Renal cortex interstitium (tissue), 11 donors: ENCODE measurements at regions not wholly inside any gene's neighbourhood (a gene's known extent, or its start where the extent isn't known, plus 50 kb on each side); places are given as distances from the start of the nearest gene placed in this dataset.

Experiments
- DNase-seq, 11 donors: peaks; one replicate each; pipeline ENCODE4 v3.0.0-alpha.2; 2013; ENCODE audit warnings: low read depth in 9 of 11, low spot score in 4 of 11; ENCODE audit errors: extremely low read depth in 1 of 11

DNA sequence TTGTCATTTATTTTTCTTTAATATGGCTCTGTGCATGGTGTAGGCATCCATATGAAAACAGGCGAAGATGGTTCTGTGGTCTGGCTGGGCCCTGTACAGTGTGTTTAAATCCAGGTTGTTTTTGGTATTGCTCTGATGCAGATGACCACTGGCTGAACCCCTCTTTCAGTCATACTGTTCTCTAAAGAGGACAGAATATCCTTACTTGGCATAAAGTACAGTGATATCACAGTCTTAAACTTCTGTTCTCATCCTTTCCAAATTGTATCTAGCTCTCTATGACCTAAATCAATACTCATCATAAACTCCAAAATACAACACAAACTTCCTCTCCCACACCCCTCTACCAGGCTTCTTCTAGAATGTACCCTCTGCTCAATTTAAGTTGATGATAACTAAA lies 252.7 kb upstream of the FAR2 start:
- DNase-seq = no peak

DNA sequence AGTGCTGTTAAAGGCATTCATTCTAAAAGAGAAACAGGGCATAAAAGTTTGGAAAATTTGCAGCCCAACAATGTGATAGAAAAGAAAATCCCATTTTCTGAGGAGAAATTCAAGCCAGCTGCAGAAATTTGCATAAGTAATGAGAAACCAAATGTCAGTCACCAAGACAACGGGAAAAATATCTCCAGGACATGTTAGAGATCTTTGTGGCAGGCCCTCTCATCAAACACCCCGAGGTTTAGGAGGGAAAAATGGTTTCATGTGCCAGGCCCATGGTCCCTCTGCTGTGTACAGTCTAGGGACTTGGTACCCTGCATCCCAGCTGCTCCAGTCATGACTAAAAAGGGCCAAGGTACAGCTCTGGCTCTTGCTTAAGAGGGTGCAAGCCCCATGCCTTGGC lies 251.0 kb upstream of the FAR2 start:
- DNase-seq = no peak

DNA sequence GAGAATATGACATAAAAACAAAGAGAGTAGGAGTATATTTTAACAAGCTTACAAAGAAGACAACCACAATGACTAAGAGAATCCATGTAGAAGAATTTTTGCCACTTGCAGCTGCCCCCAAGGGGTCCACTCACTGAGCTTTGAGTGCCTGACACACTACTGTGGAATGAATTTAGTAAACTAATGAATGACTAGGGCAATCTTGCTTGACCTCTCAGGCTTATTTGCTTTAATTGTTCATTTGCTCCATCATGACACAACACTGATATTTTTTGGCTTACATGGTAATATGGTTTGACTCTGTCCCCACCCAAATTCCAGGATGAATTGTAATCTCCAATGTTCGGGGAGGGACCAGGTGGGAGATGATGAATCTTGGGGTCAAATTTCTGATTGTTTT lies 249.1 kb upstream of the FAR2 start:
- no peak for DNase-seq

DNA sequence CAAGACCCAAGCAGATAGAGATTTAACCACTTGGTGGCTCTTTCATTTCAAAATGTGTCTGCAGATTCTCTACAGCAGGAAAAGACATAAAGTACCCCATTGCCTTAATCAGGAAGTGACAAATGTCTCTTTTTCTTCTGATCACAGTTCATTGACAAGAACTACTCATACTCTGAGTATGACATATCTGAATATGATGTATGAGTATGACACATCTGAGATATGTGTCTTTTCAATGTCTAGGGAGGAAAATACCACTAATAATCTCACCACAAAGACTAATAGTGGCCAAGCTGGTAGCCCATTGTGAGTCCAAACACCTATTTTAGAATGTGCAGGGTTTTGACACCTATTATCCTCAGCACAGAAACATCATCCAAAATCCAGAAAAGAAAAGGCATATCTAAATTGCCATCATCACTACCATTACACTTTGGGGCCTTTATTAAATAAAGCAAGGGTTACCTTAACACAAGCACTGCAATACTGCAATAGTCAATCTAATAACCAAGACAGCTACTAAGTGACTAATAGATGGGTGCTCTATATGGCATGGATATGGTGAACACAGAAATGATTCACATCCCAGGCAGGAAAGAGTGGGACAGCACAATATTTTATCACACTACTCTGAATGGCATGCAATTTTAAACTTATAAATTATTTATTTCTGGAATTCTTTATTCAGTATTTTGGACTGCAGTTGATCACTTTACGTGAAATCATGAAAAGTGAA lies 243.7 kb upstream of the FAR2 start:
- DNase-seq = no peak

DNA sequence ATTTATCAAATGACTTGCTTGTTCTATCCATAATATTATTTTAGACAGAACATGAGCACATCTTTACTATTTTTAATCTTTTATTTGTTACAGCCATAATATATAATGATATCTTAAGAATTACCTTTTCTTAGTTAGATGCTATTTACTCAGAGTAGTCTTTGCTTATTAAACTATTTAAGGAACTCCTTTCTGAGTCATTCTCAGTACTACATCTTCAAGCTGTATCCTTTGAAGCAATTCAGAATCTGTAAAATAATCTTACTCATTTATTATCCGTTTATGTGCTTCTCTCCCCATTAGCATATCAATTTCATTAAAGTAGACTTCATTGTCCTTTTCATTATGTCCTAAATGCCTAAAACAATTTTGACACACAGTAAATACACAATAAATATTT lies 240.4 kb upstream of the FAR2 start:
- DNase-seq = no peak

DNA sequence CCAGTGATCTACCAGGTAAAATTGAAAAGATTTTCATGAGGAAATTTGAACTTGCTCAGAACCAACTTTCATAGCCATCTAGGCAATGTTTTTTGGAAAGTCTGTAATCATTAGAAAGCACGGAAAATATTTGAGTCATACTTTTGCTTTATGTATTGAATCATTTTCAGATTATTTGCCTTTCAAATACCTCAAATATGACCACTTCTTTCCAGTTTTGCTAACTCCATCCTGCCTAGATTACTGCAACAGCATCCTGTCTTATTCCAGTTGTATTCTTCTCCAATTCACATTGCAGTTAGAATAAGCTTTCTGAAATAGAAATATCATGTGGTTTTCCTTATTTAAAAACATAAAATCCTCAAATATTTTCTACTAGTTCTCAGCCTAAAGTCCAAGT lies 239.8 kb upstream of the FAR2 start:
- DNase-seq = no peak

DNA sequence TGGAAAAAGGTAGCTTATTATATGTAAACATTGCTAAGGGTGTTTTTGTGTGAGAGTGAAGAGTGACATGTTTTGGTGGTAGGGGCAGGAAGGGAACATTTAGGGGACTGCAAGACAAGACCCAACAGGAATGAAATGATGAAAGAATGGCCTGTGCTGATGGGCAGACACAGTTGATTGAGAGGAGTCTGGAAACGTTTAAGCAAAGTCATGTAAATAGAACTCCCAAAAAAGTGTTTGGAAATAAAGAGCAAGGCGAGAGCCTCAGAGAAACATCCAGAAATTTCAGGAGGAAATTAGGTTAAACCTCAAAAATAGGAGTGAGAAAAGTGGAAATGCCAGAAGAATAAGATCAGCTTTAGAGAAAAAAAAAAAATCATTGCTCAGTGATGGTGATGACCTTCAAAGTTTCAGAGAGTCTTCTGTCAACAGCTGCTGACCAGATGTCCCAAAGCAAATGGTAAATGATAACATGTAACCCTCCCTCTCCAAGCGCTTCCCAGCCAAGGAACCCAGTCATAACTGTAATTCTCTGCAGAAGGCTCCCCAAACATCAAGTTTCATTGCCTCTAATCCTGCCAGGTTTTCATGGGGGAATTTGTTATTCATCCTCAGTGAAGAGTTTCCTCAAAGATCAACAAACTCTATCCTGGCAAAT lies 223.2 kb upstream of the FAR2 start:
- DNase-seq = no peak

DNA sequence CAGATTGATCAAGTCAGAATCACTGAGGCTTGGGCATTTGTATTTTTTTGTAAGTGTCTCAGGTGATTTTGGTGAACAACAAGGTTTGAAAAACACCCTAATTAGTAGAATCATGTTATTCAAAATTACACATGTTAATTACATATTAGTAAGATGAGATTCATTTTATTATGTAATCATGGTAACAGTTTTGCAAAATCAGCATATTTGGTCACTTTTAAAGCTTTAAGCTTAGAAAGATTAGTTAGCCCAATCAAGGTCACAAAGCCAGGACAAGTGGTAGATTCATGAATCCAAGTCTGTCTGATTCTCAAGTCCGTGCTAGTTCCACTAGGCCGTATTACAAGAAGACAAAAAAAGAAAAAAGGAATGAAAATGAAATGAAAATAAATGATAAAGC lies 218.4 kb upstream of the FAR2 start:
- DNase-seq = no peak

DNA sequence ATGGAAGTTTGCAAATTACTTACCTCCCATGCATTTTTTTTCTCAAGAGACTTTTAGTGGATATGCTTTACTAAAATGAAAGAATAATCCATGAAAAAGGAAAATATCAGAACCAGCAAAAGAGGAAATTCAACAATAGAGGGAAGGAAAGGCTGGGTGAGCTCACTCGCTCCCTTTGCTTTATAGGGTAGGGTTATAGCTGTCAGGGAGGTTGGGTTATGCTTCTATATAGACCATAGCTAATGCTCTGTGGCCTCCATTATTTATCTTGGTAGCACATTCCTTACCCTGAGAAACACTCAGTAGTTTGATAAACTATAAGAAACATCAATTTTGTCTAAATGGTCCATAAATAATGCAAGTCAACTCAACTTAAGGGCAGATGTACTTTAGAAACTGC lies 215.9 kb upstream of the FAR2 start:
- DNase-seq = no peak

DNA sequence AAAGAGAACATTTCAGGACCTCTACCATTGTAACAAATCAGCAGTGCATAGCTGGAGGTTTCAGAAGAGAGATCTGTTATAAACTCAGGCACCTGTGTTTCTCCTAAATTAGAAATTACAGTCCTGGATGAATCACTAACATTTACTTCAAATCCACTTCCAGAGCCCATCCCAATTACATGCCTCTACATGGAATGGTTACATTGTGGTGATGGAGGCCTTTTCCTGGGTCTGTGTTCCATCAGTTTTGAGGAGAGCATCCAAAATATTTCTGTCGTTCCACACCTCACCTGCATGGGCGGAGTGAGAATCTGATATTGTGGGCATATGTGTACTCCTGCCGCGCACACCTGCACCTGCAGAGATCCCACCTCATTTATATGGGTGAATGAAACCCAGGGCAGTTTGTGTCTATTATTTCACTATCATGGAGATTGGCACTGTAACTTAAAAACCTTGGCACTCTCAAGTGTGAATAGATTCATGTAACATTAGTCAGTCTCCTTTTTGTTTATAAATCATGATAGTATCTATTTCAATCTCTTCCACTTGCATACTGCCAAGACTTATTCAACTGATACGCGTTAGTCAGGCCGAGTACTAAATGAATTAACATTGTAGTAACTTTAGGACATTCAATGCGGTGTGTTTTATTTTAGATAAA lies 215.1 kb upstream of the FAR2 start:
- DNase-seq = no peak

DNA sequence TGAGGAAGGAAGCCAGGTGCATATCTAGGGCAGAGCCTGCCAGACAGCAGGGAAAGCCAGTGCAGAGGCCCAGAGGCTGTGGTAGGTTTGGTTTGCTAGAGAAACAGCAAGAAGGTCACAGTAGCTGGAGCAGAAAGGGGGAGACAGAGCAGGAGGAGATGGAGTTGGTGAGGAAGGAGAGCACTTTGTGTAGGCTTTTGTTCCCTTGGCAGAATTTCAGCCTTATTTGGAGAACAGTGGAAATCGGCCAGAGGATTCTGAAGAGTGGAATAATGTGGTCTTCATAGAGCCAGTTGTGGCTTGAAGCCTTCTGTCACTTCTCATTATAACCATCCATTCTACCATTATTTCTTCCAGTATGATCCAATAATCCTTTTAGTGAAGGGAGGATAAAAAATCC lies 212.9 kb upstream of the FAR2 start:
- DNase-seq = no peak

DNA sequence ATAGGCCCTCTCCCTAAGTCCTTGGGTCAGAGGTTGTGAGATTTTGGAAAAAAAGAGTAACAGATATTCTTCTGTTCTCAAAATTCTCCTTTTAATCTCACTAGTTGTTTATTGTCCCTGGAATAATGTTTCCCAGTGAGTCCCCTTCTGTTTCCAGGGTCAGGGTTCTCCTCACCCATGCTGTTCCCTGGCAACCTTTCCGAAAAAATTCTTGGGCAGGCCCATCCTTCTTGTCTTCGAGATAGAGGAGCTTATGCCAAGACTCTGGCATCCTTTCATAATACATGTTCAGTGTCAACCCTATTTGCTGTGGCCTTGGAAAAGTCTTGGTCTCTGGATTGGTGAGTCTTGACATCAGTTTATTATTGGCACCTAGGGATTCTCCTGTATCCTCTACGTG lies 212.4 kb upstream of the FAR2 start:
- DNase-seq = no peak

DNA sequence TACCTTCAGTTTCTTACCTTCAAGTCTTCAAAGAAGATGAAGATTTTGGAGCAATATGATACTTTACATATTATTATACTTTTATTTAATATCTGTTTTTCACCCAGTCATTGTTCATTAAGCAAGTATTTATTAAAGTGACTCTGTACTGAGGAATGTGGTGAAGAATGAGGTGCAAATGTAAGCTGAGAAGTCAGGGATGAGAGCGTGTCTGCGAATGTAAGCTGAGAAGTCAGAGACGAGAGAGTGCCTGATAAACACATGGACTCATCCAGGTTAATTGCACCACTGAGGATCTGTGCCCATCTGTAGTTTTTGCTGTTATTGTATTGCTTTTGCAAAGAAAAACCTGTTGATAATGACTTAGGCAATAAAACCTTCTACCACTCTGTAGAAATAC lies 211.9 kb upstream of the FAR2 start:
- DNase-seq = peak in 3 of 11 donors; percentile 2 to 32 (median 23)

DNA sequence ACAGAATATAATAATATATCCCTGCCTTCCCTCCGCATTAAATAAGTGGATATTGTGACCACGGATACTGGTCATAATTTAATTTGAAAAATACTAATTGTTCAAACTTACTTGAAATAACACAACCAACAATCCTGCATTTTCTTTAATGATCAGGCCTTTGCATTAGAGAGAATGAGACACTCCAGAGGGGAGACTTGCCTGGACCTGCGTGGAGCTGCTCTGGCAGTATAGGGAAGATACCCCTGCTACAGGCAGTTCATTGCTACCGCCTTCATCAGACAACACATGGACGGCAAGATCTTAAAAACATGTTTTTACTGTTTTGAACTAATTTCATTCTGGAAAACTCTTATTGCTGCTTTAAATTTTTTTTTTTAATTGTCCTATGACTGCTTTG lies 211.0 kb upstream of the FAR2 start:
- DNase-seq = no peak

DNA sequence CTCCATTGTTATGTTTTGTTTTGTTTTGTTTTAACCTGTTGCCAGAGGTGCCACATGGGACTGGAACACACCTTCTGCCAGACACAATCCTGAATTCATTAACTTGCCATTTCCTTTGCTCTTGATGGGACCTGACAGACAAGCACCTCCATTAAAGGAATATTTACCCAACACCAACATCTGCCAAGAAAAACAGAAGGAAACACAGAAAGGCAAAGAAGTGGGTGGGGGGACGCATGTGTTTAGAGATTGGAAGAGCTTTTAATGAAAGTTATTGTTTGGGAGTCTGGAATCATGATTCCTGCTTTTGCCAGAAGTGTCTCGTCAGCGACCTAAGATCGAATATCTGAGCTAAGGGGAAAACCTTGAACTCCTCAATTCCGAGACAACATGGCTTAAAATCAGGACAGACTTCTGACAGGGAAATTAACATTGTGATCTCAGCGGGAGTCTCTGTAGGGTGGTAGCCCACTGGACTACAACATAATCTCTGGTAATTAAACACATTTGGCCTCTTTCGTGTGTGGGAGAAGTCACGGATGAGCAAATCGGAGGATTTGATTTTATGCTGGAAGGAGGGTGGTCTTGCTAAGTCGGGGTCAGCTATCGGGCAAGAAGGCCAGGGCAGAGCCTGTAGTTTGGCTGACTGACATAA lies 210.4 kb upstream of the FAR2 start:
- DNase-seq = peak in 2 of 11 donors; percentile 2 to 7

DNA sequence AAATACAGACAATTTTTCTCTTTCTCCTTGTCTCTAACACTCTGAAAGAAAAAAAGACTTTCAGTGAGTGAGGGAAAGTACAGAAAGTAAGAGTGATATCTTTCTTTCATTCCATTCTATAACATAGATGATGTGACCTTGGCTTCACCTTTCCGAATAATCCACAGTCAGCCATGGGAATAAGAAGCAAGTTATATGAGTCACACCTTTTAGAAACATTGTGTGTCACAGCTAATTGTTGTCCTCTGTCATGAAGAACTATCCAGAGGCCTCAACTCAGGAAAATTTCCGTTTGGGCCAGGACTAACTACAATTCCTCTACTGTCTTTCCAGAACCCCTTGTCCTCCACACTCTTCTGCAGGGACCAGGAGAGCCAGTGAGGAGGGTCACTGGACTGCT lies 209.7 kb upstream of the FAR2 start:
- no peak for DNase-seq

DNA sequence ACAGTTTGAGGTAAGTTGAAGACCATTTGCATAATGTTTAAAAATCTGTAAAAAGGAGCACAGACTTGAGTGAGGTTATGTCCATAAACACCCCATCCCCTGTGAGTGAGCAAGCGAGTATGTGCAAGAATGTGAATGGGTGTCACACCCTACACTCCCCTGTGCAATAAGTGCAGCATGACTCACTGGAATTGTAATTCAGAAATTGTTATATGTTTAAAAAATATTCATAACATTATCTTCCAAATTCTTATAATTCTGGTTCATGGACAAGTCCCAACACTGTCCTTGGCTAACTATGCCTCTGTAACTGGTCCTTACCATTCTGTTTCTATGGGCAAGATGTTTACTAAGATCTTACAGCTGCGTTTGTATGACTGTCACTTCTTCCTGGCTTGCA lies 207.8 kb upstream of the FAR2 start:
- no peak for DNase-seq

DNA sequence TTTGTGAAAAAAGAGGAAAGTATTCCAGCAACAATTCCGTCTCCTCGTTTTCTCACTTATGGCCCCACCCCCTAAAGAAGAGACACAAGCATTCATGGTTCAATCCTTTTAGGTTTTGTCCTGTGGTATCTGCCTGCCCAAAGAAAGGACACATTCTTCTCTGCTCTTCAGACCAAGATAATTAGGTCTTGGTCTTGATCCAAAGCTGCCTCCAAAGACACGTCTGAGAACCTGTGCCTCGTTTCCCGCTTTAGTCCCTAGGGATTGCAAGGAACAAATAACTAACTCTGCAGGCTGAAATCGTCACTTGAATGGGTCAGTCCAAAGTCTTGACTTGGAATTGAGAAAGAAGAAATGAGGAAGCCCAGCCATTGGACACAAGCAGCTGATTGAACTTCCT lies 202.7 kb upstream of the FAR2 start:
- no peak for DNase-seq

DNA sequence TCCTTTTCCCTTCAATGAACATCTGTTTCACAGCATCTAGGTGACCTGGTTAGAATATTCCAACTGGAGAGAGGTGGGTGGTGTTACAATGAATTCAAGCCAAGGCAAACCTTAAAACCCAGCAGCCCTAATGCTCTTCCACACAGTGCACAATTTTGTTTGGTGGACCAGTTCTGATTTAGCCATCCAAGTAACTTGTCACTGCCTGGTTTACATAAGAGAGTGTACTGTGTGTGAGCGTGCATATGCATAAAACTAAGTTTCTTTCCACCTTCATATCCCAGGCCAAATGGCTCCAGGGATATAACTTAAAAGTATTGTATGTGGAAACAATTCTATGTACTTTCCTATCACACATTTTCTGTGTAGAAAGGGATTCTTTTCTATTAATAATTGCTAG lies 200.4 kb upstream of the FAR2 start:
- no peak for DNase-seq

DNA sequence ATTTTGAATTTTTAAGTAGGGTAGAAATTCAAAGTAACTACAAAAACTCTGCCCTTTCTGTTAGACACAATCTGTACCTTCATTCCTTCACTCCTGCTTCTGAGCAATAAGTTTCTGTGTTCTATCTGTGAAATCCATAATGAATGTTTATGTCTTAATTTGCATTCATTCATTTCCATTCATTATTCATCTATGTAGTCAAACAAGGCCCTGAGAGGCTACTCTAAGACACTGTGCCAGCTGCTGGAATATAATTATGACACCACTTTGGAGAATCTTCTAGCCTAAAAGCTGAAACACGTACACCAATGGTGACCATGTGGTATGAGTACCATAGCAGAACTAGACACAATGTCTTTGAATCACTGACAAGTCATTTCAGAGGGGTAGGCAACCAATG lies 199.9 kb upstream of the FAR2 start:
- no peak for DNase-seq
